ENCODE measurements at regions not wholly inside any gene's neighbourhood (a gene's known extent, or its start where the extent isn't known, plus 50 kb on each side); places are given as distances from the start of the nearest gene placed in this dataset.
"Not testable (repeated sequence)": the region's sequence is repeated elsewhere in the genome, so short reads cannot be mapped to it uniquely, and the experiment has no call there.

DNA sequence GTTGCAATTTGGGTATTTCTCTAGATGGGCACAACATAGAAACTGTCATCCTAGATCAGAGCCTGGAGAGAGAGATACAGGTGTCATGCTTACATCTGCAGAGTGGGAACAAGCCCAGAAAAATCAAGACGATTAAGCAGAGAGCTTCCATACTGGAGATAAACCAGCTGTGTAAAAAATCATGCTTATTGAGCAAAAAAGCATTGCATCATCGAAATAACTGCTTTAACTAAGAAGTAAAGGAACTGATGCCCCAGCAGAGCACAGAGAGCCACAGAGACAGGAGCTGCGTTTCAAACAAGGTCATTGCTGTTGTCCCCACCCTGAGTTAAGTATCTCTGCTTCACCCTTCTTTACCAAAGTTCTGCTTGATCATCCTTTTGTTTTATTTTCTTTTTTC lies 138.0 kb downstream of the CCDC74A start:
- H2AFZ ChIP-seq (ENCODE audit: low read depth, low read length); CTCF ChIA-PET (ENCODE audit: low intra/inter-chr PET ratio); H3K9me1 ChIP-seq (ENCODE audit: control insufficient read depth, insufficient read depth, low read length); FAIRE-seq; H3K36me3 ChIP-seq (ENCODE audit: control insufficient read depth, insufficient read depth, low read length); H3K27me3 ChIP-seq (ENCODE audit: control insufficient read depth in 2 of 2, insufficient read depth in 2 of 2, low read length in 2 of 2); H3K9ac ChIP-seq (ENCODE audit: insufficient read depth in 1 of 2, low read depth in 2 of 2, low read length in 2 of 2); ATAC-seq; H3K27ac ChIP-seq (ENCODE audit: extremely low read depth, low read depth, low read length); H4K20me1 ChIP-seq (replicated peaks; ENCODE audit: control insufficient read depth, insufficient read depth, low read length); H3K4me2 ChIP-seq (ENCODE audit: insufficient read depth, low read length); DNase-seq (ENCODE audit: extremely low read depth in 1 of 4, low spot score in 3 of 4); H3K79me2 ChIP-seq (ENCODE audit: control insufficient read depth, insufficient read depth, low read length); H3K9me3 ChIP-seq (replicated peaks; ENCODE audit: control insufficient read depth, insufficient read depth, low read depth, low read length); BruUV-seq (replicated peaks); in situ Hi-C loops (cut with MboI); POLR2A ChIA-PET; H3K4me3 ChIP-seq; intact Hi-C loops (cut with micrococcal nuclease); TF ChIP-seq CEBPG (CRISPR knock-in tag; IDR thresholded peaks at IDR 0.05): not testable (repeated sequence)
- peaks cover 11 to 30% of the 10 kb centered on the region in 2 experiments; a peak in 4 of 5 replicates for H3K4me1 ChIP-seq (replicated peaks in 1 of 2; ENCODE audit: control insufficient read depth in 2 of 2, insufficient read depth in 2 of 2, low read length in 2 of 2)
- WGBS (ENCODE audit: insufficient coverage, low coverage, missing lambda C conversion rate): 36% methylated on average over 3 of the region's 3 CpGs
- peak; percentile 45; the same call in 1 of the 2 replicates for TF ChIP-seq ZNF316 (IDR thresholded peaks at IDR 0.05)
- TF ChIP-seq, protein P1, sequence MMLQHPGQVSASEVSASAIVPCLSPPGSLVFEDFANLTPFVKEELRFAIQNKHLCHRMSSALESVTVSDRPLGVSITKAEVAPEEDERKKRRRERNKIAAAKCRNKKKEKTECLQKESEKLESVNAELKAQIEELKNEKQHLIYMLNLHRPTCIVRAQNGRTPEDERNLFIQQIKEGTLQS (IDR thresholded peaks at IDR 0.05): peak; percentile 79
- TF ChIP-seq, protein P1 (CRISPR knock-in tag; conservative IDR thresholded peaks at IDR 0.05): not testable (repeated sequence)
- TF ChIP-seq C11orf30 (IDR thresholded peaks at IDR 0.05; ENCODE audit: low read depth): peak; percentile 34; the same call in 1 of the 2 replicates
- peak in 1 of 2 experiments; percentile 56; a peak in 2 of 4 replicates for TF ChIP-seq CEBPG (tag; conservative IDR thresholded peaks at IDR 0.05 in 1 of 2, IDR thresholded peaks at IDR 0.05 in 1 of 2)
- 0 out of 2 replicates have a peak, but pooled peaks have one; percentile 34 for TF ChIP-seq MAFG (tag; conservative IDR thresholded peaks at IDR 0.05)
- TF ChIP-seq CEBPB (tag; IDR thresholded peaks at IDR 0.05): peak; percentile 68

All from K562 (cell line).